Astrocyte (in vitro differentiated cells and primary cell): ENCODE measurements at regions not wholly inside any gene's neighbourhood (a gene's known extent, or its start where the extent isn't known, plus 50 kb on each side); places are given as distances from the start of the nearest gene placed in this dataset.

Experiments used
- DNase-seq: peaks from one replicate; pipeline ENCODE4 v3.0.0-alpha.2; 2010; ENCODE audit warnings: low read depth
- FAIRE-seq: peaks from 2 replicates; lab custom pipeline; 2011; peaks lifted over from hg19 to GRCh38; lab: Jason Lieb, UNC
- H2AFZ ChIP-seq: 2 replicates; pipeline ENCODE4 v1.6.0; 2012; ENCODE audit warnings: low read depth, low read length, inconsistent platforms
- H3K27ac ChIP-seq: 2 replicates; pipeline ENCODE4 v1.5.1; 2011; ENCODE audit warnings: low read depth, low read length, inconsistent platforms
- H3K27me3 ChIP-seq: 2 replicates; pipeline ENCODE4 v1.6.0; 2011; ENCODE audit warnings: low read length, inconsistent platforms; ENCODE audit not compliant: insufficient read depth
- H3K36me3 ChIP-seq: 2 replicates; pipeline ENCODE4 v1.5.1; 2011; ENCODE audit warnings: low read length, inconsistent platforms; ENCODE audit not compliant: insufficient read depth
- H3K4me1 ChIP-seq: 2 replicates; pipeline ENCODE4 v1.5.1; 2011; ENCODE audit warnings: low read length, inconsistent platforms; ENCODE audit not compliant: insufficient read depth
- H3K4me2 ChIP-seq: 2 replicates; pipeline ENCODE4 v1.6.0; 2012; ENCODE audit warnings: low read length, inconsistent platforms
- H3K4me3 ChIP-seq: 2 replicates; pipeline ENCODE4 v1.5.1; 2011; ENCODE audit warnings: low read depth, mild to moderate bottlenecking, low read length, inconsistent platforms; ENCODE audit not compliant: insufficient read depth
- H3K79me2 ChIP-seq: 2 replicates; pipeline ENCODE4 v1.6.0; 2012; ENCODE audit warnings: mild to moderate bottlenecking, low read length, inconsistent platforms; ENCODE audit not compliant: insufficient read depth
- H3K9ac ChIP-seq: 2 replicates; pipeline ENCODE4 v1.6.0; 2012; ENCODE audit warnings: mild to moderate bottlenecking, low read length, inconsistent platforms
- H3K9me3 ChIP-seq: 2 replicates; pipeline ENCODE4 v1.5.1; 2012; ENCODE audit warnings: low read depth, mild to moderate bottlenecking, low read length, inconsistent platforms; ENCODE audit not compliant: insufficient read depth
- H4K20me1 ChIP-seq: 2 replicates; pipeline ENCODE4 v1.6.0; 2012; ENCODE audit warnings: low read length, inconsistent platforms; ENCODE audit not compliant: insufficient read depth
- H3K27ac Mint-ChIP-seq: one replicate; pipeline ENCODE4 v1.8.0; 2021; ENCODE audit warnings: mild to moderate bottlenecking, mixed read lengths; ENCODE audit not compliant: unreplicated experiment
- H3K27me3 Mint-ChIP-seq: one replicate; pipeline ENCODE4 v1.8.0; 2021; ENCODE audit warnings: low read depth, mixed read lengths; ENCODE audit not compliant: unreplicated experiment
- H3K36me3 Mint-ChIP-seq: one replicate; pipeline ENCODE4 v1.8.0; 2021; ENCODE audit warnings: low read depth, mixed read lengths; ENCODE audit not compliant: unreplicated experiment
- H3K4me1 Mint-ChIP-seq: one replicate; pipeline ENCODE4 v1.8.0; 2021; ENCODE audit warnings: low read depth, mixed read lengths; ENCODE audit not compliant: unreplicated experiment
- H3K4me3 Mint-ChIP-seq: one replicate; pipeline ENCODE4 v1.8.0; 2021; ENCODE audit warnings: mild to moderate bottlenecking, moderate library complexity, mixed read lengths; ENCODE audit not compliant: unreplicated experiment
- H3K9me3 Mint-ChIP-seq: one replicate; pipeline ENCODE4 v1.8.0; 2021; ENCODE audit warnings: mild to moderate bottlenecking, mixed read lengths; ENCODE audit not compliant: unreplicated experiment
- EZH2 ChIP-seq: IDR thresholded peaks from 2 replicates; pipeline ENCODE4 v1.6.1; 2012; ENCODE audit warnings: mild to moderate bottlenecking, low read length, inconsistent platforms; ENCODE audit not compliant: insufficient read depth
- TF ChIP-seq, protein P1 (sequence below): IDR thresholded peaks from 2 replicates; pipeline ENCODE4 v1.5.1; 2011; ENCODE audit warnings: low read depth, mild to moderate bottlenecking, inconsistent platforms, low read length, moderate library complexity; ENCODE audit not compliant: insufficient read depth

DNA sequence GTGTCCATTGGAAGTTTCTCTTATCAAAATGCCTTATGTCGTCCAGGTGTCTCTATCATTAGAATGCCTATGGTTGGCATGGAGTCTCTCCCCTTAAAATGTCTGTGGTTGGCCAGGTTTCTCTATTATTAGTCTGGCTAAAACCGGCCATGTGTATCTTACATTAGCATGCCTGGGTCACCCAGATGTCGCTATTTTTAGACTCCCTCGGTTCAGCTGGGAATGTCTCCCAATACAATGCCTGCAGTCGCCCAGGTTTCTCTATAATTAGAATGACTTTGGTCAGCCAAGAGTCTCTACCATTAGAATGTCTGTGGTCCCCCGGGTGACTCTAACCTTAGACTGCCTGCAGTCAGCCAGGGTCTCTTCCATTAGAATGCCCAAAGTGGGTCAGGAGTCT lies 1536.1 kb downstream of the UQCRFS1 start:
- FAIRE-seq, result no peak
- DNase-seq, result no peak

DNA sequence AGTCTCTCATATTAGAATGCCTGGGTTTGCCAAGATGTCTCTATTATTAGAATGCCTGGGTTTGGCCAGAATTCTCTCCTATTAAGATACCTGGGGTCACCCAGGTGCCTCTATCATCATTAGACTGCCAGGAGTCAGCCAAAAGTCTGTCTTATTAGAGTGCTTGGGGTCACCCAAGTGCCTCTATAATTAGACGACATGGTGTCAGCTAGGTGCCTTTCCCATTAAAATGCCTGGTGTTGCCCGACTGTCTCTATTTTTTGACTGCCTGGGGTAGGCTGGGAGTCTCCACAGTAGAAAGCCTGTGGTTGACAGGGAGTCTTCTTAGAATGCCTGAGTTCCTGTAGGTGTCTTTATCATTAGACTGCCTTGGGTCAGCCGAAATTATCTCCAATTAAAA lies 1536.6 kb downstream of the UQCRFS1 start:
- no peaks in the 10 kb centered on the region for H3K9me3 ChIP-seq

More for the DNA sequence above, 1536.1 kb downstream of the UQCRFS1 start:
- Histone ChIP-seq H3K79me2 (no peaks in the 10 kb centered on the region), H2AFZ (no peak overlapping the region), H3K9ac (no peak overlapping the region), H3K4me3 (no peak overlapping the region), H3K4me2 (no peak overlapping the region), H3K27me3 (no peaks in the 10 kb centered on the region), H3K9me3 (no peaks in the 10 kb centered on the region), H3K27ac (no peak overlapping the region), H4K20me1 (no peaks in the 10 kb centered on the region), H3K36me3 (no peaks in the 10 kb centered on the region), H3K4me1 (no peaks in the 10 kb centered on the region)
- peaks cover 9% of the 10 kb centered on the region for H3K9me3 Mint-ChIP-seq
- no peak for TF ChIP-seq EZH2
- no peaks in the 10 kb centered on the region for H3K27me3 Mint-ChIP-seq
- H3K4me1 Mint-ChIP-seq, result no peaks in the 10 kb centered on the region
- H3K36me3 Mint-ChIP-seq, result no peaks in the 10 kb centered on the region
- no peak overlapping the region for H3K27ac Mint-ChIP-seq
- no peak overlapping the region for H3K4me3 Mint-ChIP-seq

DNA sequence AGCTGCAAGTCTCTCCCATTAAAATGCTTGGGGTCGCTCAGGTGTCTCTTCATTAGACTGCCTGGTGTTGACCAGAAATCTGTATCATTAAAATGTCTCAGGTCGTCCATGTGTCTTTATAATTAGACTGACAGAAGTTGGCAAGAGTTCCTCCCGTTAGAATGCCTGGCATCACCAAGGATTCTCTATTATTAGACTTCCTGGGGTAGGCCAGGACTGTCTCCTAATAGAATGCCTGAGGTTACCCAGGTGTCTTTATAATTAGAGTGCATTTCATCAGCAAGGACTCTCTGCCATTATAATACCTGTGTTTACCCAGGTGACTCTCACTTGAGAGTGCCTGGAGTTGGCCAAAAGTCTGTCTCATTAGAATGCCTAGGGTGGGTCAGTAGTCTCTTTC lies 1537.2 kb downstream of the UQCRFS1 start:
- Mint-ChIP-seq H3K27ac (no peak overlapping the region), H3K9me3 (peaks cover 9% of the 10 kb centered on the region), H3K4me3 (no peak overlapping the region), H3K36me3 (no peaks in the 10 kb centered on the region), H3K4me1 (no peaks in the 10 kb centered on the region), H3K27me3 (no peaks in the 10 kb centered on the region)
- FAIRE-seq, result no peak
- H3K9ac ChIP-seq, result no peak overlapping the region
- no peaks in the 10 kb centered on the region for H3K4me1 ChIP-seq
- no peaks in the 10 kb centered on the region for H4K20me1 ChIP-seq
- H3K9me3 ChIP-seq, result no peaks in the 10 kb centered on the region
- no peak overlapping the region for H3K27ac ChIP-seq
- DNase-seq, result no peak
- H3K27me3 ChIP-seq, result no peaks in the 10 kb centered on the region
- TF ChIP-seq, protein P1, sequence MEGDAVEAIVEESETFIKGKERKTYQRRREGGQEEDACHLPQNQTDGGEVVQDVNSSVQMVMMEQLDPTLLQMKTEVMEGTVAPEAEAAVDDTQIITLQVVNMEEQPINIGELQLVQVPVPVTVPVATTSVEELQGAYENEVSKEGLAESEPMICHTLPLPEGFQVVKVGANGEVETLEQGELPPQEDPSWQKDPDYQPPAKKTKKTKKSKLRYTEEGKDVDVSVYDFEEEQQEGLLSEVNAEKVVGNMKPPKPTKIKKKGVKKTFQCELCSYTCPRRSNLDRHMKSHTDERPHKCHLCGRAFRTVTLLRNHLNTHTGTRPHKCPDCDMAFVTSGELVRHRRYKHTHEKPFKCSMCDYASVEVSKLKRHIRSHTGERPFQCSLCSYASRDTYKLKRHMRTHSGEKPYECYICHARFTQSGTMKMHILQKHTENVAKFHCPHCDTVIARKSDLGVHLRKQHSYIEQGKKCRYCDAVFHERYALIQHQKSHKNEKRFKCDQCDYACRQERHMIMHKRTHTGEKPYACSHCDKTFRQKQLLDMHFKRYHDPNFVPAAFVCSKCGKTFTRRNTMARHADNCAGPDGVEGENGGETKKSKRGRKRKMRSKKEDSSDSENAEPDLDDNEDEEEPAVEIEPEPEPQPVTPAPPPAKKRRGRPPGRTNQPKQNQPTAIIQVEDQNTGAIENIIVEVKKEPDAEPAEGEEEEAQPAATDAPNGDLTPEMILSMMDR, result no peak
- no peak for TF ChIP-seq EZH2
- H3K4me2 ChIP-seq, result no peak overlapping the region
- no peak overlapping the region for H2AFZ ChIP-seq
- H3K79me2 ChIP-seq, result no peaks in the 10 kb centered on the region
- H3K4me3 ChIP-seq, result no peak overlapping the region
- no peaks in the 10 kb centered on the region for H3K36me3 ChIP-seq

More for the DNA sequence above, 1536.6 kb downstream of the UQCRFS1 start:
- H3K4me3 ChIP-seq, result no peak overlapping the region
- no peak overlapping the region for H3K9ac ChIP-seq
- H4K20me1 ChIP-seq, result no peaks in the 10 kb centered on the region
- no peaks in the 10 kb centered on the region for H3K27me3 Mint-ChIP-seq
- no peak overlapping the region for H3K4me2 ChIP-seq
- no peak overlapping the region for H2AFZ ChIP-seq
- no peak overlapping the region for H3K4me3 Mint-ChIP-seq
- H3K9me3 Mint-ChIP-seq, result peaks cover 9% of the 10 kb centered on the region
- FAIRE-seq (no peak), DNase-seq (no peak)
- H3K27ac ChIP-seq, result no peak overlapping the region
- H3K36me3 ChIP-seq, result no peaks in the 10 kb centered on the region
- no peaks in the 10 kb centered on the region for H3K4me1 ChIP-seq
- TF ChIP-seq EZH2, result no peak
- TF ChIP-seq, protein P1, result no peak
- no peak overlapping the region for H3K27ac Mint-ChIP-seq
- H3K27me3 ChIP-seq, result no peaks in the 10 kb centered on the region
- no peaks in the 10 kb centered on the region for H3K4me1 Mint-ChIP-seq
- no peaks in the 10 kb centered on the region for H3K36me3 Mint-ChIP-seq
- no peaks in the 10 kb centered on the region for H3K79me2 ChIP-seq
